ENCODE measurements at regions not wholly inside any gene's neighbourhood (a gene's known extent, or its start where the extent isn't known, plus 50 kb on each side); places are given as distances from the start of the nearest gene placed in this dataset.

DNA sequence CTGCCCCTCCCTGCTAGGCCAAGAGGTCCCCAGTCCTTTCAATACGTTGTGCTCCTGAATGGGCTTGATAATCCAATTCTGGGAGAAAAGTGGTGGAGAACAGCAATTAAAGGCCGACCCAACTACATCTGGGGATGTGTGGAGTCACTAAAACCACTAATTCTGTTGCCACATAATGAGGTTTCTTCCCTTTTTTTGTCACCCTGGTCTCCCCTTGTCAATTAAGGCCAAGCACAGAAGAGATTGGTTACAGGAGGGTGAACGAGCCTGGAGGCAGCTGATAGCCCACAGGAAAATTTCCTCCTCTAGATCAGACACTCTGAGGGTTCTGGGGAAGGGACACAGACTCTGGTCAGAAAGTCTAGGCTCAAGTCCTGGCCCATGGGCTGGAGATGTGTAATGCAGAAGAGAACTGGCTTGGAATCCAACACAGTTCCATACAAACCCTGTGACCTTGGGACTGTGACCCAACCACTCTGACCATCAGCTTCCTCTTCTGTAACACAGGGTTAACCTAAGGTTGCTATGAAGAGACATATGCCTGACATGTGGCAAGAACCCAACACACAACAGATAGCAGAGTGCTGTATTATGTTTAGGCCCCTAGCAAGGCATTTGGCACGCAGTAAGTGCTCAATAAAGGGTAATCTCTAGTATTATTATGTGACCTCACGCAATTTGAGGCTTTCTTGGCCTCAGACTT lies 146.4 kb downstream of the CHST1 start:
- Histone ChIP-seq H3K36me3 (ENCODE audit: control insufficient read depth, insufficient read depth, low read length) (no peaks in the 10 kb centered on the region), H3K4me1 (ENCODE audit: control insufficient read depth, insufficient read depth, low read length) (no peaks in the 10 kb centered on the region; the same call in 1 of the 2 replicates), H3K4me3 (ENCODE audit: low read length) (no peak overlapping the region), H3K27ac (ENCODE audit: low read length) (no peak overlapping the region), H3K27me3 (ENCODE audit: control insufficient read depth, insufficient read depth, low read length) (no peaks in the 10 kb centered on the region), H3K9me3 (ENCODE audit: control insufficient read depth, insufficient read depth, low read length) (no peaks in the 10 kb centered on the region)
- WGBS (ENCODE audit: insufficient coverage, insufficient read length), result no CpG with 5 or more reads among the region's 5 CpGs
- no peak for DNase-seq (ENCODE audit: low read depth, low spot score)

DNA sequence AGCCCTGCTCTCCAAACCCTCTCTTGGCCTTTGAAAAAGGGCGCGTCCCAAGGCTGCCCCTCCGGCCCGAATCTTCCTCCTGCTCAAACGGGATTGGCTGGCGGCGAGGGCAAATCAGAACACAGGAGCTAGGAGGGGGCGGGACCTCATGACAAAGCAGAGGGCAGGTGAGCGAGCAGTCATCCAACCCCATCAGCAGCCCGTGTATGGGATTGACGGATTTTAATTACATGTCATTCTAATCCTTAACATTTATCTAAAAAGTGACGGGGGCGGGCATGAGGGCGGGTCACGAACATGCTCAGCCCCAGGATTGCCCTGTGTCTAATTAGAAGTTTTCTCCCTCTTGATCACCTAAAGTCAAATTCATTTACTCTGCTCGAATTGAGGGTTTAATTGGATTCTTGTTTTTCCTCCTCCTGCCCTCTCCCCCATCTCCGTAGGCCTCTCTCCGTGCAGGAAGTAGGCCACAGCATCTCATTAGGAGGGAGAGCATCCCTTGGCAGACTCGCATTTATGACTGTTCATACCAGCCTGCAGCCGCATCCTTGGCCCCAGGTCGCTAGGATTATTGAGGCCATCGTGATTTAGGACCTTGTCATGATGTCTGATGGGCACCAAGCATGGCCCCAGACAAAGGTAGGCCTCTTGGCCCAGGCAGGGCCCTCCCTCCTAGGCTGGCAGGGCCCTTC lies 147.1 kb downstream of the CHST1 start:
- no CpG with 5 or more reads among the region's 22 CpGs for WGBS (ENCODE audit: insufficient coverage, insufficient read length)
- no peaks in the 10 kb centered on the region for H3K36me3 ChIP-seq (ENCODE audit: control insufficient read depth, insufficient read depth, low read length)
- no peaks in the 10 kb centered on the region for H3K27me3 ChIP-seq (ENCODE audit: control insufficient read depth, insufficient read depth, low read length)
- no peaks in the 10 kb centered on the region; the same call in 1 of the 2 replicates for H3K4me1 ChIP-seq (ENCODE audit: control insufficient read depth, insufficient read depth, low read length)
- peak; percentile 43 for DNase-seq (ENCODE audit: low read depth, low spot score)
- no peak overlapping the region for H3K27ac ChIP-seq (ENCODE audit: low read length)
- no peaks in the 10 kb centered on the region for H3K9me3 ChIP-seq (ENCODE audit: control insufficient read depth, insufficient read depth, low read length)
- H3K4me3 ChIP-seq (ENCODE audit: low read length), result no peak overlapping the region

DNA sequence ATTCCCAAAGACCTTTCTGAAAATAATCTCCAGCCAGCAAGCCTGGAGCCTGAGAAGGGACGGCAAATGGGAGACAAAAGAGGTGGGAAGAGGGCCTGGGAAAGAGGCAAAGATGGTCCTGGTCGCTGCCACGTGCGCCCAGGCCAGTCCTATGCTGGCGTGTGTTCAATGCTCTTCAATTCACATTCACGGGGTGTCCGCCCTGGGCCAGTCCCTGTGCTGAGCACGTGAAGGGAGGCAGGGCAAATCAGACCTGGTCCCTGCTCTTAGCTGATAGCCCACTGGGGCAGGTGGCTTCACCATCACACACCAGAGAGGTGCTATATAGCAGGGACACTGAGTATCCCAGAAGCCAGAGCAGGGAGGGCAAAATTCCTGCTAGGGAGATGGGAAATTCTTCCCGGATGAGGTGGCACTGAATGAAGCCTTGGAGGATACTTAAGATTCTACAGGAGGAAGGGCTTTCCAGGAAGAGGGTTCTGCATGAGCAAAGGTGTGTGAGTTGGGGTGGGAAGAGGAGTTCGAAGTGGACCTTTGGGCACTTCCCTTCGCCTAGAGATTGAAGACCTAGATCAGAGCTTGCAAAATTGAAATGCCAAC lies 148.2 kb downstream of the CHST1 start:
- no peak for DNase-seq (ENCODE audit: low read depth, low spot score)
- Histone ChIP-seq H3K36me3 (ENCODE audit: control insufficient read depth, insufficient read depth, low read length) (no peaks in the 10 kb centered on the region), H3K4me3 (ENCODE audit: low read length) (no peak overlapping the region), H3K4me1 (ENCODE audit: control insufficient read depth, insufficient read depth, low read length) (no peaks in the 10 kb centered on the region; the same call in 1 of the 2 replicates), H3K27ac (ENCODE audit: low read length) (no peak overlapping the region), H3K27me3 (ENCODE audit: control insufficient read depth, insufficient read depth, low read length) (no peaks in the 10 kb centered on the region), H3K9me3 (ENCODE audit: control insufficient read depth, insufficient read depth, low read length) (no peaks in the 10 kb centered on the region)
- WGBS (ENCODE audit: insufficient coverage, insufficient read length), result no CpG with 5 or more reads among the region's 11 CpGs

DNA sequence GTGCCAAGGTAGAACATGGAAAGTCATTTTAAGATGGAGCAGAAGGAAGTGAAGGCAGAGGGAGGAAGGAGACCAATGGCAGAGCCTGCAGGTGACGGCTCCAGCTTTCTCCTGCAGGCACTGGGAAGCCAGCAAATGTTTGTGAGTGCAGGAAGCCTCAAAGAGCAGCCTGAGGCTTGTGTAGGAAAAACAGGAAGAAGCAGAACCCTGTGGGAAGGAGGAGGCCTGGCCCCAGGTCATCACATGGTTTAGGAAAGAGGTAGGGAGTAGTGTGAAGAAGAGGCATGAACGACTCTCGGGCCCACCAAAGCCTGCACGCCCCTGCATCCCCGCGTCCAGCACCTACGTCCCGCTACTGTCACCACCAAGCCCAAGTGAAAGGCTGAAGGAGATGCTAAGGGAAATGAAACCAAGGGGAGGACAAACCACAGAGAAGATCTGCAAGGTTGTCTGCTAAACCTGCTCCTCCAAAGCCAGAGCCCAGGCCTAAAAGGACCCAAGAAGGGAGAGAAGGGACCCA lies 151.5 kb downstream of the CHST1 start:
- H3K27ac ChIP-seq (ENCODE audit: low read length), result no peak overlapping the region
- H3K9me3 ChIP-seq (ENCODE audit: control insufficient read depth, insufficient read depth, low read length), result no peaks in the 10 kb centered on the region
- no peaks in the 10 kb centered on the region for H3K27me3 ChIP-seq (ENCODE audit: control insufficient read depth, insufficient read depth, low read length)
- H3K4me3 ChIP-seq (ENCODE audit: low read length), result no peak overlapping the region
- no peaks in the 10 kb centered on the region; the same call in 1 of the 2 replicates for H3K4me1 ChIP-seq (ENCODE audit: control insufficient read depth, insufficient read depth, low read length)
- no peak for DNase-seq (ENCODE audit: low read depth, low spot score)
- WGBS (ENCODE audit: insufficient coverage, insufficient read length), result no CpG with 5 or more reads among the region's 8 CpGs
- H3K36me3 ChIP-seq (ENCODE audit: control insufficient read depth, insufficient read depth, low read length), result no peaks in the 10 kb centered on the region

DNA sequence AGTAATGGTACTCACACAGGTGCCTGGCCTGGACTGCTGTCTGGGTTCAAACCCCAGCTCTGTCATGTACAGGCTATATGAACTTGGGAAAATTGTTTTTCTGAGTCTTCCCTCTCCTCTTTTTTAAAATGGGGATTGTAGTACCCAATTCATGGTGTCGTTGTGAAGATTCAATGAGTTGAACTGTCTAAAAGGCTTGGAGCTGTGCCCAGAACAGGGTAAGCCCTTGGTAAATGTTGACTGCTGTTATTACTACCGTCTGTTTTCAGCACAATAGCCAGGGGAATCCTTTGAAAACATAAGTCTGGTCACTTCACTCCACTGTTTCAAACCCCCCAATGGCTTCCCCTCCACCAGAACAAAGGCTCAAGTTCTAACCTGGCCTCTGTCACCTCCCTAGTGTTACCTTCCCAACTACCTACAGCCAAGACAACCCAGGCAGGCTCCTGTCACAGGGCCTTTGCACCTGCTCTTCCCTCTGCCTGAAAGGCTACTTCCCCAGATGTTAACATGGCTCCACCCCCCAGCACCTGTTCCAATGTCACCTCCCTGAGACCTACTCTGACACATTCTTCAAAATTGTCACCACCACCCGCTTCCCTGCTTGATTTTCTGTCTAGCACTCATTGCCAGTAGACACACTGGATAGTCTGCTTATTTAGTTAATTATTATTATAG lies 152.8 kb downstream of the CHST1 start:
- H3K27me3 ChIP-seq (ENCODE audit: control insufficient read depth, insufficient read depth, low read length), result no peaks in the 10 kb centered on the region
- H3K4me3 ChIP-seq (ENCODE audit: low read length), result no peak overlapping the region
- H3K4me1 ChIP-seq (ENCODE audit: control insufficient read depth, insufficient read depth, low read length), result no peaks in the 10 kb centered on the region
- H3K27ac ChIP-seq (ENCODE audit: low read length), result no peak overlapping the region
- H3K36me3 ChIP-seq (ENCODE audit: control insufficient read depth, insufficient read depth, low read length), result no peaks in the 10 kb centered on the region
- H3K9me3 ChIP-seq (ENCODE audit: control insufficient read depth, insufficient read depth, low read length), result no peaks in the 10 kb centered on the region
- DNase-seq (ENCODE audit: low read depth, low spot score), result no peak
- no CpG with 5 or more reads among the region's 3 CpGs for WGBS (ENCODE audit: insufficient coverage, insufficient read length)

DNA sequence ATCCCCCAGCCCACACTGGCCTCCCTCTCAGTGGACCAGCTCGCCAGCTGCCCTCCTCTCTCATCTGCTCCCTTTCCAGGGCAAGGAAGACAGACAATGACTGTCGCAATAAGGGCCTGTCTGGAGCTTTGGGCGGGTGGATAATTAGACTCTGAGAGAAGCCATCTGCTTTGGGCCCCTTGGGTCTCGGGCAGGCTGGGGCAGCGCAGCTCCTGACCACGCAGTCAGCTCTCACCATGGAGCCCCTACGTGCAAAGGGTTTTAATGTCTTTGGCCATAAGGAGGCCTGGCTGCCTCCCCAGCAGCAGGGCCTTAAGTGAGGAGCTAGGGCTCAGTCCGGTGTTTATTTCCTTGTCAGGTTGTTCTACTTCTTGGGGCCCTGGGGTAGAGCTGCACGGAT lies 153.9 kb downstream of the CHST1 start:
- DNase-seq (ENCODE audit: low read depth, low spot score), result no peak
- Histone ChIP-seq H3K27ac (ENCODE audit: low read length) (no peak overlapping the region), H3K4me1 (ENCODE audit: control insufficient read depth, insufficient read depth, low read length) (no peaks in the 10 kb centered on the region), H3K4me3 (ENCODE audit: low read length) (no peak overlapping the region), H3K36me3 (ENCODE audit: control insufficient read depth, insufficient read depth, low read length) (no peaks in the 10 kb centered on the region), H3K27me3 (ENCODE audit: control insufficient read depth, insufficient read depth, low read length) (no peaks in the 10 kb centered on the region), H3K9me3 (ENCODE audit: control insufficient read depth, insufficient read depth, low read length) (no peaks in the 10 kb centered on the region)
- no CpG with 5 or more reads among the region's 9 CpGs for WGBS (ENCODE audit: insufficient coverage, insufficient read length)

DNA sequence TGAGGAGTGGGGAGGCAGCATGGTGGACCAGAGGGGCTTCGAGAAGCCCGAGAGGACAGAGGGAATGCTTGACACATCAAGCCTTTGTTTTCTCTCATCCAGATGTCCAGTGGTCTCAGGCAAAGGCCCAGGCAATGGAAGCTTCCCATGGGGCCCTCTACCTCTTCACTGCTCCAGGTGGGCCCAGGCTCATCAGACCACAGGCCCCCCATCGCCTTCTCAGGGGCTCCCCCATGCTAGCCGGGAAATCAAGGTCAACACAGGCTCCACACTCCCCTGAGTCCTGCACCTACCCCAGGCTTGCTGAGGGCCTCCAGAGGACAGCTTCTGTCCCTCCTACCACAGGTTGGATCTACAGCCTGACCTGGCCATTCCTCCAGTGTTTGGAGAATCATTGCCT lies 157.5 kb downstream of the CHST1 start:
- H3K9me3 ChIP-seq (ENCODE audit: control insufficient read depth, insufficient read depth, low read length), result no peaks in the 10 kb centered on the region
- no peaks in the 10 kb centered on the region for H3K4me1 ChIP-seq (ENCODE audit: control insufficient read depth, insufficient read depth, low read length)
- no peak overlapping the region for H3K27ac ChIP-seq (ENCODE audit: low read length)
- H3K36me3 ChIP-seq (ENCODE audit: control insufficient read depth, insufficient read depth, low read length), result no peaks in the 10 kb centered on the region
- no peak for DNase-seq (ENCODE audit: low read depth, low spot score)
- WGBS (ENCODE audit: insufficient coverage, insufficient read length), result no CpG with 5 or more reads among the region's 4 CpGs
- no peaks in the 10 kb centered on the region for H3K27me3 ChIP-seq (ENCODE audit: control insufficient read depth, insufficient read depth, low read length)
- H3K4me3 ChIP-seq (ENCODE audit: low read length), result no peak overlapping the region

DNA sequence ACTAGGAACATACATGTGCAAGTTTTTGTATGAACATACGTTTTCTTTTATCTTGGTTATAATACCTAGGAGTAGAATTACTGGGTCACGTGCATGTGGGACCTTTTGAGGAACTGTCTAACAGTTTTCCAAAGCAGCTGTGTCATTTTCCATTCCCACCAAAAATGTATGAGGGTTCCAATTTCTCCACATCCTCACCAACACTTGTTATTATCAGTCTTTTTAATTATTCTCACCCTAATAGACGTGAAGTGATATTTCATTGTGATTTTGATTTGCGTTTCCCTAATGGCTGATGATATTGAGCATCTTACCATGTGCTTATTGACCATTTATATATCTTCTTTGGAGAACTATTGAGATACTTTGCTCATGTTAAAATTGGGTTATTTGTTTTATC lies 162.1 kb downstream of the CHST1 start:
- no peak overlapping the region for H3K27ac ChIP-seq (ENCODE audit: low read length)
- no peaks in the 10 kb centered on the region for H3K4me1 ChIP-seq (ENCODE audit: control insufficient read depth, insufficient read depth, low read length)
- no peak for DNase-seq (ENCODE audit: low read depth, low spot score)
- H3K27me3 ChIP-seq (ENCODE audit: control insufficient read depth, insufficient read depth, low read length), result no peaks in the 10 kb centered on the region; the same call in 1 of the 2 replicates
- H3K9me3 ChIP-seq (ENCODE audit: control insufficient read depth, insufficient read depth, low read length), result no peaks in the 10 kb centered on the region
- WGBS (ENCODE audit: insufficient coverage, insufficient read length), result no CpG with 5 or more reads among the region's 4 CpGs
- H3K36me3 ChIP-seq (ENCODE audit: control insufficient read depth, insufficient read depth, low read length), result no peaks in the 10 kb centered on the region
- H3K4me3 ChIP-seq (ENCODE audit: low read length), result no peak overlapping the region

DNA sequence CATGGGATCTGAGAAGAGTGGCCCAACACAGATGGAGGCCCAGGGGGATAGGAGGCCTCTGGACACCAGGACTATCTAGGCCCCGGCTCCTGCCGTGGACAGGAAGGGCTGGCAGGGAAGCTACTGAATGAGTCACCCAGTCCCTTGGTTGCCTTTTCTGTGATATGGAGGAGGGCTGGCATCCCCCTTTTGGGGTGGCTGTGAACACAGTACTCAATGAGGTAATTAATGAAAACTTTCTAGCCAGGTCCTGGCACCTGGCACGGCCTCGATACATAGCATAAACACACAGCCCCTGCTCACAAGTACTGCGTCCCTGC lies 163.2 kb downstream of the CHST1 start:
- Histone ChIP-seq H3K36me3 (ENCODE audit: control insufficient read depth, insufficient read depth, low read length) (no peaks in the 10 kb centered on the region), H3K9me3 (ENCODE audit: control insufficient read depth, insufficient read depth, low read length) (no peaks in the 10 kb centered on the region), H3K27me3 (ENCODE audit: control insufficient read depth, insufficient read depth, low read length) (no peaks in the 10 kb centered on the region; the same call in 1 of the 2 replicates), H3K4me1 (ENCODE audit: control insufficient read depth, insufficient read depth, low read length) (no peaks in the 10 kb centered on the region), H3K4me3 (ENCODE audit: low read length) (no peak overlapping the region), H3K27ac (ENCODE audit: low read length) (no peak overlapping the region)
- no CpG with 5 or more reads among the region's 5 CpGs for WGBS (ENCODE audit: insufficient coverage, insufficient read length)
- DNase-seq (ENCODE audit: low read depth, low spot score), result no peak
